GM13976 (cell line): ENCODE measurements at regions not wholly inside any gene's neighbourhood (a gene's known extent, or its start where the extent isn't known, plus 50 kb on each side); places are given as distances from the start of the nearest gene placed in this dataset.

Experiments used
- DNase-seq: peaks from one replicate; pipeline ENCODE4 v3.0.0; 2012; ENCODE audit warnings: low spot score
- CTCF ChIP-seq: IDR thresholded peaks from 2 replicates; pipeline ENCODE4 v1.5.1; 2012; ENCODE audit warnings: borderline replicate concordance, mild to moderate bottlenecking; ENCODE audit not compliant: insufficient read depth; ENCODE audit errors: extremely low read depth, missing control alignments, control extremely low read depth
- in situ Hi-C: fragments of 300-500 bp; cut with MboI; formaldehyde crosslinking; loops from one replicate; pipeline ENCODE4 v1.12.0; 2022; ENCODE audit warnings: low sequenced_read_pairs, mixed read lengths, inconsistent platforms; ENCODE audit not compliant: unreplicated experiment

- DNase-seq: no peak
- no peak for TF ChIP-seq CTCF
- in situ Hi-C loops: no loop called here
Observed at GRCh38 chr1:11383553-11384169, 95.3 kb upstream of the DISP3 start.

DNA sequence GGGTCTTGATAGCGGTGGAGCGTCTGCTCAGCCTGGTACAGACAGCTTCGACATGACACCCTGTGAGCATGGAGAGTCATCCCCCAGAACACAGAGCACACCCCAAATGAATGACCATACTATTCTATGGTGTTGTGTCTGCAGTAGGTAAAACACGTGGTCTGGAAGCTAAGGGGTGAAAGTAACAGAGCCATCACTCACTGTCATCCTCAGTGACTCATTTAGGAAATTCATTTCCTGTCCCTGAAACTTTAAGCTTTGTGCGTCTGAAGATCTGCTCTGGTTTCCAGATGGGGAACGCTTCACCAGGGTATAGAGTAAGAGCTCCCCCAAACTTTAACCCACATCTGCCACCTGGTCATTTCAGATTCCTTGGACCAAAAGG, 94.8 kb upstream of the DISP3 start:
- no peak for TF ChIP-seq CTCF
- in situ Hi-C loops: no loop called here
- DNase-seq: no peak

- DNase-seq: no peak
- in situ Hi-C loops: no loop called here
- TF ChIP-seq CTCF: no peak
Observed at GRCh38 chr1:11387829-11388228, 91.1 kb upstream of the DISP3 start.

DNA sequence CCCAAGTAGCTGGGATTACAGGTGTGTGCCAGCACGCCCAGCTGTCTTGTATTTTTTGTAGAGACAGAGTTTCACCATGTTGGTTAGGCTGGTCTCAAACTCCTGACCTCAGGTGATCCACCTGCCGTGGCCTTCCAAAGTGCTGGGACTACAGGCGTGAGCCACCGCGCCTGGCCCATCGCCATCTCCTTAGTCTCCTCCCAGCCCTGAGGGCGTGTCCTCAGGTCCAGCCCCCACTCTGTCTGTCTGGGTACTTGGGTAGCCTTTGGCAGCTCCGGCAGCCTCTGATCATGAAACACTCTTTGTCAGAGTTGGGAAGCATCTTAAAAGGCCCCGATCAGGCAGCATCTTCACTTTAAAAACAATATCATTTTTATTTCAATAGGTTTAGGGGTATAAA, 90.3 kb upstream of the DISP3 start:
- no peak for TF ChIP-seq CTCF
- in situ Hi-C loops: no loop called here
- DNase-seq: no peak

DNA sequence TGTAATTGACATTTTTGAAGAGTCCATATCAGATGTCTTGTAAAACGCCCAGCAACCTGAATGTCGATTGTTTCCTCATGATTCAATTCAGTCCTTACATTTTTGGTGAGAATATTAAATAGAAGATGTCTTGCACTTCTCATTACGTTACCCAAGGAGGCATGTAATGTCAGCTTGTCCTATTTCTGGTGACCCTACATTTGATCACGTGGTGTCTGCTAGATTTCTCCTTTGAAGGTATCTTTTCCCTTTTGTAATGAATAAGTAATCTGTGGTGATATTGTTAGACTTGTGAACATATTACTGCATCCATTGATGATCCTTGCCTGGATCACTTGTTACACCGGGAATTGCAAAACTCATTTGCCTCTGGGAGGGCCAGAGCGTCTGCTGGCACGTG, 87.6 kb upstream of the DISP3 start:
- DNase-seq: no peak
- in situ Hi-C loops: no loop called here
- no peak for TF ChIP-seq CTCF

DNA sequence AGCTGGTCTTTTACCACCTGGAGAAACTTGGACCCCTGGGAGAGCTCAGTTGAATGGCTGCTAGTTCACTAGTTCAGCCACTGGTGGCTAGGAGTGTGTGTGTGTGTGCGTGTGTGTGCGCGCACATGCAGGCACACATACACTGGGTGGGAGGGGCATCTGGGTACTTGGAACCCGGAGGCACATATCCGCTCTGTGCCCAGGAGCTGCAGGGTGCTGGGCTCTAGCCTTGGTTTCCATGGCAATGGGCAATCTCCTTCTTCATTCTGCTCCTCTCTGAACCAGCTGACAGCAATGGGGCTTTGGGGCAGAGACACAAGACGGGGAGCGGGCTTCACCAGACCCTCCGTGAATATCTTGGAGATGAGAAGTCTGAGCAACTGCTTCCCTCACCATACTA, 87.1 kb upstream of the DISP3 start:
- no peak for DNase-seq
- no peak for TF ChIP-seq CTCF
- in situ Hi-C loops: no loop called here
